Natural killer cell treated with Interleukin-12 subunit alpha and Interleukin-12 subunit beta and Interleukin-15 and Interleukin-18, amount 100 ng/mL, for 72 hours (primary cell): ENCODE measurements at regions not wholly inside any gene's neighbourhood (a gene's known extent, or its start where the extent isn't known, plus 50 kb on each side); places are given as distances from the start of the nearest gene placed in this dataset.
A peak's percentile ranks its signal among the peaks of the same experiment; 100 is the strongest.
"Not testable (repeated sequence)": the region's sequence is repeated elsewhere in the genome, so short reads cannot be mapped to it uniquely, and the experiment has no call there.

ENCODE experiments used
- ATAC-seq, 2 donors: fragments of 150-1000 bp; cut with Tn5 transposase in 1 of 2; sonication (Bioruptor Pico), chemical (Tn5 transposase) in 1 of 2; 2 replicates each; pipeline ENCODE4 v1.10.0; 2021
- DNase-seq: peaks from one replicate; pipeline ENCODE4 v3.0.0; 2022; ENCODE audit warnings: low spot score
- H3K27ac Mint-ChIP-seq, 2 donors: 1 replicate in 1 of 2; 2 replicates in 1 of 2; pipeline ENCODE4 v1.8.0; 2022; ENCODE audit warnings: mixed read lengths in 2 of 2, mild to moderate bottlenecking in 1 of 2, moderate library complexity in 1 of 2
- H3K27me3 Mint-ChIP-seq, 2 donors: 1 replicate in 1 of 2; 2 replicates in 1 of 2; pipeline ENCODE4 v1.8.0; 2022; ENCODE audit warnings: mixed read lengths in 2 of 2
- H3K36me3 Mint-ChIP-seq: one replicate; pipeline ENCODE4 v1.8.0; 2022; ENCODE audit warnings: mixed read lengths
- H3K4me1 Mint-ChIP-seq, 2 donors: 1 replicate in 1 of 2; 2 replicates in 1 of 2; pipeline ENCODE4 v1.8.0; 2022; ENCODE audit warnings: low read depth in 2 of 2, mixed read lengths in 2 of 2, mild to moderate bottlenecking in 1 of 2
- H3K4me3 Mint-ChIP-seq: one replicate; pipeline ENCODE4 v1.8.0; 2022; ENCODE audit warnings: mixed read lengths
- H3K9me3 Mint-ChIP-seq: 2 replicates; pipeline ENCODE4 v1.8.0; 2022; ENCODE audit warnings: mixed read lengths

DNA sequence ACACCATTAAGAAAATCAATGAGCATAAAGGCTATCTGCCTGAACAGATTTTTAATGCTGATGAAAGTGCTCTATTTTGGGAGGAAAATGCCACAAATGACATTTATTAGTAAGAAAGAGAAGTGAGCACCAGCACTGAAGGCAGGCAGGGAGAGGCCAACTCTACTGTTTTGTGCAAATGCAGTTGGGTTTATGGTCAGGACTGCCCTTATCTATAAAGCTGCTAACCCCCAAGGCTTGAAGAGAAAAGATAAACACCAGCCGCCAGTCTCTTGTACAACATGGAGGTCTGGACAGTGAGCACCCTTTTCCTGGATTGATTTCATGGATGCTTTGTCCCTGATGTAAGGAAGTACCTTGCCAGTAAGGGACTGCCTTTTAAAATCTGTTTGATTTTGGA, 246.8 kb upstream of the SFSWAP start:
- H3K27ac Mint-ChIP-seq: no peak overlapping the region
- no peaks in the 10 kb centered on the region for H3K9me3 Mint-ChIP-seq
- no peaks in the 10 kb centered on the region for H3K36me3 Mint-ChIP-seq
- DNase-seq: no peak
- H3K4me3 Mint-ChIP-seq: no peak overlapping the region
- peaks cover 8 to 16% of the 10 kb centered on the region in 2 donors for H3K27me3 Mint-ChIP-seq
- no peak for ATAC-seq
- H3K4me1 Mint-ChIP-seq: no peaks in the 10 kb centered on the region

DNA sequence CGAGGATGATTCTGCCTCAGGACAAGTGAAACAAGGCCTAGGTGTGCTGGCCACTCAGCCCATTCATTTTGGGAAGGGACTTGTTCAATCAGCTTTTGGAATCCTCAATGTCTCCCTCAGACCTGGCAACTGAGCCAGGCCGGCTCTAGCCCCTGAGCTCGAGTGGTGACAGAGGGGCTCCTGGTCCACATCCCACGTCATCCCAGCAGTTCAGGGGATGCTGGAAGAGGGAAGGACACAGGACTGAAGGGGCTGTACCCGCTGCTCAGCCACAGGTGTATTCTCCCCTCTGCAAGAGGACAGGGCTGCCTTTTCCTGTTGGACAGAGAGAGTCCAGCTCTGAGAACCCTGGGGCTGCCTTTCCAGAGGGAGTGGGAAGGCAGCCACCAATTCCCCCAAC, 244.6 kb upstream of the SFSWAP start:
- Mint-ChIP-seq H3K36me3 (no peaks in the 10 kb centered on the region), H3K4me3 (no peak overlapping the region), H3K27me3 (peaks cover 9 to 22% of the 10 kb centered on the region in 2 donors), H3K4me1 (no peaks in the 10 kb centered on the region), H3K9me3 (no peaks in the 10 kb centered on the region), H3K27ac (no peak overlapping the region)
- ATAC-seq (no peak), DNase-seq (no peak)

DNA sequence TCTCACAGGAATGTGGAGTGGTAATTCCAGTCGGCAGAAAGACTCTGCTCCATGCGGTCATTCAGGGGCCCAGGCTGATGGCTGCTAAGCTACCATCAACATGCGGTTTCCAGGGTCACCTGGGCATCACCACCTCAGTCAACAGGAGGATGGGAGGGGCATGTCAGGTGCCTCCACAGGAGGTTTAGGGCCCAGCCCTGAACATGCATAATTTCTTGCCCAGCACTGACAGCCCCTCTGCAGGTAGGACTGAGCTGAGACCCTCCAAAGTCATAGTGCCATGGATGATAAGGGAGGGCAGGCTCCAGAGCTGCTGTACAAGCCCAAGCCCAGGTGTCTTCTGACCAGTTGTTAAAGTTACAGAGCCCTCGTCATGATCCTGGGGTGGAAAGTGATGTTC, 244.0 kb upstream of the SFSWAP start:
- H3K27me3 Mint-ChIP-seq: peaks cover 9 to 22% of the 10 kb centered on the region in 2 donors
- H3K9me3 Mint-ChIP-seq: no peaks in the 10 kb centered on the region
- ATAC-seq (no peak), DNase-seq (no peak)
- no peak overlapping the region for H3K4me3 Mint-ChIP-seq
- no peaks in the 10 kb centered on the region for H3K4me1 Mint-ChIP-seq
- no peak overlapping the region for H3K27ac Mint-ChIP-seq
- no peaks in the 10 kb centered on the region for H3K36me3 Mint-ChIP-seq

- no peak overlapping the region for H3K27ac Mint-ChIP-seq
- DNase-seq: no peak
- peaks cover 6 to 12% of the 10 kb centered on the region in 2 donors for H3K27me3 Mint-ChIP-seq
- no peaks in the 10 kb centered on the region for H3K4me1 Mint-ChIP-seq
- H3K9me3 Mint-ChIP-seq: no peaks in the 10 kb centered on the region
- no peaks in the 10 kb centered on the region for H3K36me3 Mint-ChIP-seq
- no peak overlapping the region for H3K4me3 Mint-ChIP-seq
- ATAC-seq: no peak
These were observed 242.7 kb upstream of the SFSWAP start for GRCh38 chr12:131468206-131468605.

GRCh38 chr12:131469945-131470344, 240.9 kb upstream of the SFSWAP start:
- H3K9me3 Mint-ChIP-seq, DNase-seq, H3K27me3 Mint-ChIP-seq, H3K4me3 Mint-ChIP-seq, H3K4me1 Mint-ChIP-seq, H3K27ac Mint-ChIP-seq, ATAC-seq, H3K36me3 Mint-ChIP-seq: not testable (repeated sequence)

GRCh38 chr12:131471271-131471905, 239.5 kb upstream of the SFSWAP start:
- H3K27ac Mint-ChIP-seq: no peak overlapping the region
- H3K9me3 Mint-ChIP-seq: no peaks in the 10 kb centered on the region
- no peak for ATAC-seq
- no peak for DNase-seq
- H3K36me3 Mint-ChIP-seq: no peaks in the 10 kb centered on the region
- peaks cover 0 to 3% of the 10 kb centered on the region in 2 donors for H3K4me1 Mint-ChIP-seq
- H3K27me3 Mint-ChIP-seq: peaks cover 4 to 6% of the 10 kb centered on the region in 2 donors
- H3K4me3 Mint-ChIP-seq: no peak overlapping the region

- no peak for DNase-seq
- no peak overlapping the region for H3K27ac Mint-ChIP-seq
- H3K9me3 Mint-ChIP-seq: no peaks in the 10 kb centered on the region
- ATAC-seq: no peak
- H3K27me3 Mint-ChIP-seq: peaks cover 4 to 6% of the 10 kb centered on the region in 2 donors
- no peaks in the 10 kb centered on the region for H3K36me3 Mint-ChIP-seq
- no peak overlapping the region for H3K4me3 Mint-ChIP-seq
- H3K4me1 Mint-ChIP-seq: peaks cover 0 to 3% of the 10 kb centered on the region in 2 donors
These were observed 238.8 kb upstream of the SFSWAP start for GRCh38 chr12:131471946-131472732.

GRCh38 chr12:131473261-131473660, 237.6 kb upstream of the SFSWAP start:
- Mint-ChIP-seq H3K4me3 (no peak overlapping the region), H3K36me3 (no peaks in the 10 kb centered on the region), H3K27ac (no peak overlapping the region), H3K27me3 (peaks cover 4 to 6% of the 10 kb centered on the region in 2 donors), H3K4me1 (peaks cover 0 to 3% of the 10 kb centered on the region in 2 donors), H3K9me3 (no peaks in the 10 kb centered on the region)
- ATAC-seq: no peak
- no peak for DNase-seq

DNA sequence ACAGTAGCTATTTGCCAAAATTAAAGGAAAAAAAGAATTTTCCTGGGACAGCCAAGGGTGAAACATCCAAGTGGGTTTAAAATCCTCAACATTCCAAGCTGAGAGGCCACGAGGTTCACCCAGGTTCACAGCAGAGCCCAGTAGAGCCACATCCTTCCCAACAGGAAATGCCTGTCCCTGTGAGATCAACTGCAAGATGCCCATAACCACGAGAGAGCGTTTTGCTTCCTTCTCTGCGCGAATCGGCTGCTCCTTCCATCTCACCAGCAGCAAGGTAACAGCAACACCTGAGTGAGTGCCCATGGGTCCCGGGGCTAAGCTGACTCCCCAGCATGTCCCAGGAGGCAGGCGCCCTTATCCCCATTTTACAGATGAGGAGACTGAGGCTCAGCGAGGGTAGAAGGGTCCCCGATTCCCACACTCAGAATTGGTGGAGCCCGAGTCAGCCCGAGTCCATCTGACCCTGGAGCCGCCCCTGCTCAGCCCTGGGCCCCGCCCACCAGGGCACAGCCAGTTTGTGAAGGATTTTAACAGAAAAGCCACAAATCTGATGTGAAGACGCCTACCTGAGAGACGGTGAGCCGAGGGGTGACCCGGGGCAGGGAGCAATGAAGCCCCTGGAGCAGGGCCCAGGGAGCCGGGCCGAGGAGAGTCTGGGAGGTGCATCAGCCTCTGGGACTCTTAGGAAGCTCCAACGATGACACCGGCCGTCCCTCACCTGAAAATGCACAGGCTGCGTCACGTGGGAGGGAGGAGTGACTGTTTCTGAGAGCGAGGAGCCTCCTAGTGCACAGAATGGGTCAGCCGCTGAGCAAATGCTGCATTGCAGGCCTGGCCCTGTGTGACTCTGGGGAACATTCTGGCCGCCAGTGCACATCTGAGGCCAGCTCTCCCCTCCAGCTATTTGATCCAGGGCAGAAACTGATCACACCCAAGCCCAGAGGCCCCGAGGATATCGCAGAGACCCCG, 236.9 kb upstream of the SFSWAP start:
- no peak for DNase-seq
- no peaks in the 10 kb centered on the region for H3K9me3 Mint-ChIP-seq
- H3K36me3 Mint-ChIP-seq: no peaks in the 10 kb centered on the region
- ATAC-seq: no peak
- H3K4me3 Mint-ChIP-seq: no peak overlapping the region
- peaks cover 0 to 3% of the 10 kb centered on the region in 2 donors for H3K4me1 Mint-ChIP-seq
- no peak overlapping the region for H3K27ac Mint-ChIP-seq
- peaks cover 4 to 6% of the 10 kb centered on the region in 2 donors for H3K27me3 Mint-ChIP-seq

DNA sequence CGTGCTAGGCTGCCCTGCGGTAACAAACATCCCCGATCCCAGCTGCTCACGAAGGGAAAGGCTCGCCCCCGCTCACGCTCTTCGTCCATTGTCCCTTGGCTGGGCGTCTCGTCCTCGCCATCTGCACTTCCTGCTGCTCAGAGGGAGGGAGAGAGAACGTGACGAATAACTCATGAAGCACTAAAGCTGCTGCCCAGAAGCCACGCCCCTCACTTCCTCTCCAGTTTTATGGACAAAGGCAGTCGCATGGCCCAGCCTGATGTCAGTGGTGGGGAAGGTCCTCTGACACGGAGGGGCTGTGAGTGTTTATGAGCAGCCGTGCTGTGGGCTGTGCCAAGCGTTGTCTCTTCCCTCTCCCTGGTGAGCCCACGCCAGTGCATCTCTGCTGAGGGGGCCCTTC, 235.9 kb upstream of the SFSWAP start:
- DNase-seq, H3K27me3 Mint-ChIP-seq, H3K9me3 Mint-ChIP-seq, H3K4me3 Mint-ChIP-seq, H3K36me3 Mint-ChIP-seq, H3K4me1 Mint-ChIP-seq, H3K27ac Mint-ChIP-seq: not testable (repeated sequence)
- peak in 1 of 2 donors; percentile 72 for ATAC-seq

DNA sequence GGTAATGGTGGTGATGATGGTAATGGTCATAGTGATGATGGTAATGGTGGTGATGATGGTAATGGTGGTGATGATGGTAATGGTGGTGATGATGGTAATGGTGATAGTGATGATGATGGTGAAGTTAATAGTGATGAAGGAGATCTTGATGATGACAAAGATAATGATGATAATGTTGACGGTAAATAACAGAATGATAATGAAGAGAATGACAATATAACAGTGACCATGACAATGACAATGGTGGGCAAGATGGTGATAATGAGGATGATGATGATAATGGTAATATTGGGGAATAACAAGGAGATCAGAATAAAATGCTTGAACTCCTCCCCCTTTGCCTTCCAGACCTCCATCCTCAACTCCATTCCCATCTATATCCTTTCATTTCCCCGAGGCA, 233.3 kb upstream of the SFSWAP start:
- DNase-seq (no peak), ATAC-seq (no peak)
- Mint-ChIP-seq H3K36me3 (no peaks in the 10 kb centered on the region), H3K4me1 (peaks cover 0 to 3% of the 10 kb centered on the region in 2 donors), H3K9me3 (no peaks in the 10 kb centered on the region), H3K4me3 (no peak overlapping the region), H3K27ac (no peak overlapping the region), H3K27me3 (no peaks in the 10 kb centered on the region)

DNA sequence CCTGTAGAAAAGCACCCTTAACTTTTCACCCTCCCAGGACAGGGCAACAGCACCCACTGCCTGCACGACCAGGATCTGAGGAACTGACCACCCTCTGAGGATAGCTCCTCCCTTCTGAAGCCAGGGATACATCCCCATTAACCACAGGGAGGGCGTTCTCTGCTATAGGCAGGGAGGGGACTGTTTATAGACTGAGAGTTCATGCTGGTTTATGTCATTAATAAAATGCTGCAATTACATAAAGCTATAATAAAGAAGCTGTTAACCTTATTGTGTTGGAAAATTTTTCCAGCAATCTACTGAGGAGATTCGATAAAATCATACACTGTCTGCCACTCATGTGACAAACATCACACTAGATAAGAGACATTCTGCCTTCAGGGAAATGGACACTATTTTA, 232.4 kb upstream of the SFSWAP start:
- Mint-ChIP-seq H3K27ac (no peak overlapping the region), H3K36me3 (no peaks in the 10 kb centered on the region), H3K4me1 (peaks cover 0 to 3% of the 10 kb centered on the region in 2 donors), H3K9me3 (no peaks in the 10 kb centered on the region), H3K4me3 (no peak overlapping the region), H3K27me3 (no peaks in the 10 kb centered on the region)
- ATAC-seq (no peak), DNase-seq (no peak)

GRCh38 chr12:131482199-131482598, 228.7 kb upstream of the SFSWAP start:
- no peak overlapping the region for H3K27ac Mint-ChIP-seq
- ATAC-seq (no peak), DNase-seq (no peak)
- no peaks in the 10 kb centered on the region for H3K4me1 Mint-ChIP-seq
- H3K27me3 Mint-ChIP-seq: no peaks in the 10 kb centered on the region
- no peaks in the 10 kb centered on the region for H3K36me3 Mint-ChIP-seq
- H3K4me3 Mint-ChIP-seq: no peak overlapping the region
- no peaks in the 10 kb centered on the region for H3K9me3 Mint-ChIP-seq

GRCh38 chr12:131482686-131483085, 228.2 kb upstream of the SFSWAP start:
- DNase-seq (no peak), ATAC-seq (no peak)
- Mint-ChIP-seq H3K4me3 (no peak overlapping the region), H3K4me1 (no peaks in the 10 kb centered on the region), H3K36me3 (no peaks in the 10 kb centered on the region), H3K9me3 (no peaks in the 10 kb centered on the region), H3K27ac (no peak overlapping the region), H3K27me3 (no peaks in the 10 kb centered on the region)
